HG02943 (cell line): ENCODE measurements at regions not wholly inside any gene's neighbourhood (a gene's known extent, or its start where the extent isn't known, plus 50 kb on each side); places are given as distances from the start of the nearest gene placed in this dataset.
"Not testable (repeated sequence)": the region's sequence is repeated elsewhere in the genome, so short reads cannot be mapped to it uniquely, and the experiment has no call there.

Experiments used
- ATAC-seq: cut with Tn5 transposase; IDR thresholded peaks from one replicate; pipeline ENCODE4 v1.9.1; 2021; ENCODE audit warnings: mild to moderate bottlenecking, low read depth, moderate library complexity; ENCODE audit not compliant: unreplicated experiment

DNA sequence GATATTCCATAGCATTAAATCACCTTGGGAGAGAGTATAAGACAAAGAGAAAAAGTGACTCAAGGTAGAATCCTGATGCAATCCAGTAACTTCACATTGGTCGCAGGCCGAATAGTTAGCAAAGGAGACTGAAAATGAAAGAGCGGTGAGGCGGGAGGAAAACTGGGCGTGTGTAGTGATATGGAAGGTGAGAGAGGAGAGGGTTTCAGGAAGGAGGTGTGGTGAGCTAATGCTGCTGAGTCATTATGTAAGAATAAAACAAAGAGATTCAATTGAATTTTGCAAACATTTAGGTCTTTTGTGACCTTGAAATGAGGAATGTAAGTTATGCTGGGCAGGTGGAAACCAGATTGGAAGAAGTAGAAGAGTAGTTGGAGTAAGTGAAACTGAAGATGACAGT, 235.3 kb downstream of the C3orf38 start:
- no peak for ATAC-seq

GRCh38 chr3:88398581-88398980, 248.8 kb downstream of the C3orf38 start:
- no peak for ATAC-seq

DNA sequence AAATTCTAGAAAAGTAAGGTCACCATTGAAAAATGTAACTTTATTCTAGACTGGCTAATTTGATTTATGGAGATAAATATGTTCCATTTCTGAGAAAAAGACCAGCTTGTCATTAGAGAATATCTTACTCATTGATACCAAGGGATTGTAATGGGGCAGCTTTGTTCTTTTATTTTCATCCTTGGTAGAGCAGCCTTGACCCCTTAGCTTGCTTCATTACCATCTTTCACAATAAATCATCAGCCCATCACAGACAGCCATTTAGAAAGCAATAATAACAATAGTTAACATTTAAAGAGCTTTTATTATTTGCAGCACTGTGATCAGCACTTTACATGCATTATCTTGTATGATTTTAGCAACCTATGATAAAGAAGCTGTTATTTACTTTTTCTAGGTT, 253.6 kb downstream of the C3orf38 start:
- ATAC-seq, result no peak

- ATAC-seq, result no peak
These were observed 258.3 kb downstream of the C3orf38 start for GRCh38 chr3:88408097-88408496.

- no peak for ATAC-seq
These were observed 259.2 kb downstream of the C3orf38 start for GRCh38 chr3:88408935-88409334.

DNA sequence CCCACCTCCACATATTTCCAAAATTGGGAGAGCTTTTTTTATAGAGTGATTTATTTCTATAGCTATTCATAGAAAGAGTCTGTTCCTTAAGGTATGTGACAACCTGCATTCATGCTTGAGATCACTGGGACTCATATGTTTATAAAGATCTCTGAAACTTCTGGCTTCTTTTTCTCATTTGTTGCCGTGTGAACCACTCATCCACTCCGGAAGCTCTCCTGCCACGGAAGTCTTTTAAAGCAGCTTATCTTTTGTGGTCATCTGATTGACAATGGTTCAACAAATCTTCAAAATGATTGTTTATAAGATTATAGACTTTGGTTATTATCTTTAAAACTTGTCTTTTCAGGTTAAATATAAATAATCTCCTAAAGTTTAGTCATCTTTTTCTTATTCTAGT, 260.5 kb downstream of the C3orf38 start:
- ATAC-seq, result no peak

DNA sequence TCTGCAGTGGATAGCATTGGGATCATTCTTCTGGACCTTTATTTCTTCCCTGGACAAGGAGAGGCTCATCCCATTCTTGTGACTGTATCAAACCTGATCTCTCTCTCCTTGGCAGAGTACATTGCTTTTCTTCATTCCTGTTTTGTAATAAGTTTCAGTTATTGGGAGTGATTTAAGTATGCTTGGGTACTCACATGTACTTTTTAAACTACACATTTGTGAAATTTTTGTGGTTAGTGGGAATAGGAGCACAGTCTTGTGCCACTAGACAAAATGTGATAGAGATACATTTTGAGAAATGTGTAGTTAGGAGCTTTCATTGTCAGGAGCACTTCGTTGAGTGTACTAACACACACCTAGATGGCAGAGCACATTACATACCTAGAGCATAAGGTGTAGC, 262.6 kb downstream of the C3orf38 start:
- no peak for ATAC-seq

DNA sequence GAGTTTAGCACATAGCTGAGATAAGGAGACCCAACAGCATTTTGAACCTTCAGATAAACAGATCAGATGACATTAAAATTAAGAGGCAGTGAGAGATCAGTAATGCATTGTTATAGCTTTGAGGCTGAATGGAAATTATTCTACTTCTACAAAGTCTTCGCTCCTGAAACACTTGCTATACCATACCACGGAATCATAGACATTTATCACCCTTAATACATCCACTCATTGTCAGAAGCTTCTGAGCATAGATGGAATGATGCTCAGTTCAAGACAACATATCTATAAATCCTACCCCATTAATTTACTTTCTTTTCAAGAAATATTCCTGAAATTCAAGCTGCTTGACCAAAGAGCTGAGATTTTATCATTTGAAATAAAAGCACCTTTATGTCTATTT, 266.7 kb downstream of the C3orf38 start:
- no peak for ATAC-seq

- ATAC-seq, result no peak
These were observed 268.5 kb downstream of the C3orf38 start for GRCh38 chr3:88418219-88418618.

- ATAC-seq, result peak; percentile 98
These were observed 283.8 kb downstream of the C3orf38 start for GRCh38 chr3:88433568-88433967.

DNA sequence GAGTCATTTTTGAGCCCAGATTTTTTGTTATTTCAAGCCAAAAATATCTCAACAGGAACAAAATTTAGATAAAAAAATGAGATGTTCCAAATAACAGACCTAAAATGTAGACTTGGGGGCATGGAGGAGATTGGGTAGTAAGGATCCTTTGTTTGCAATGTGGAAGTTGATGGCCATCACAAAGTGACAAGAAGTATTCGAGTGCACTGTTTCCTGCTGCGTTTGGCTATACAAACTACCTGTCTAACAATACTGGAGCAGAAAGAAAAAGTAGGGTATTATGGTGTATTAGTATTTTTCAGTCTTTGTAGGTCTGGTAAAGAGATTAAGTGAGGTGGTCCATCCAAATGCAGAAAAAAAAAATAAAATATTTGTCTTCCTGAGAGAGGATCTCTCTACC, 284.2 kb downstream of the C3orf38 start:
- no peak for ATAC-seq

GRCh38 chr3:88440701-88441100, 290.9 kb downstream of the C3orf38 start:
- ATAC-seq, result no peak

DNA sequence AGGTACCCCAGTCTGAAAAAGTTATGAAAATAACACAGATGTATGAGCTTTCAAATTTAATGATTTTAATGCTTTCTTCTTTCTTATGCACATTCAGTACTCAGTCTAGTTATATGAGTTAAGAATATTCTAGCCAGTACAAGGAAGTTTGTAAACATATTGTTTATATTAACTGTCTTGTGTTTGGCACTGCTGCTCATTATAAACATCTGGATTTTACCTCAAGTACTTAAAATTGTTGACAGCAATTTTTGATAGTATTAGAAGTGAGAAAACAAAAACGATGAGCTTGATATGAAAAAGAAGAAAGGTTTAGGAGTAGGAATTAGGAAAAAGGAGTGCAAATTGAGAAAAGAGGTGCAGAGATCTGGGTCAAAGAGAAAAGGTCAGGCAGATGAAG, 293.3 kb downstream of the C3orf38 start:
- no peak for ATAC-seq

- ATAC-seq, result no peak
These were observed 294.5 kb downstream of the C3orf38 start for GRCh38 chr3:88444251-88444650.

DNA sequence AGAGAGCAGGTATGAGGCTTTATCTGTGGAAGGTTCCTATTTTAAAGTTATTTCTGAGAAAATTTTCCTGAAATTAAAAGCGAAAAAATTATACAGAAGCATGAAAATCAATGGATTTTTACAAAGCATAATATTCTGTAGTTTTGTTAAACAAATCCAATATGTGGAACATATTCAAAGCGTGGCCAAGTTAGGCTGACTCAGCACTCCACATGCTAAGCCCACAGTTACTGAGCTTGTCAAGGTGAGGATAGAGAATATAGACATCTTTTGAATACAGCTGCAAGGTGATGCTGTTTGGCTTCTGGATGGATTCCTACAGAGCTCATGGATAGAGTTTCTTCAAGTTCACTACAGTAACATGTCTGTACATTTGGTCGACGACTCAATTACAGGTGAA, 302.5 kb downstream of the C3orf38 start:
- ATAC-seq, result no peak

DNA sequence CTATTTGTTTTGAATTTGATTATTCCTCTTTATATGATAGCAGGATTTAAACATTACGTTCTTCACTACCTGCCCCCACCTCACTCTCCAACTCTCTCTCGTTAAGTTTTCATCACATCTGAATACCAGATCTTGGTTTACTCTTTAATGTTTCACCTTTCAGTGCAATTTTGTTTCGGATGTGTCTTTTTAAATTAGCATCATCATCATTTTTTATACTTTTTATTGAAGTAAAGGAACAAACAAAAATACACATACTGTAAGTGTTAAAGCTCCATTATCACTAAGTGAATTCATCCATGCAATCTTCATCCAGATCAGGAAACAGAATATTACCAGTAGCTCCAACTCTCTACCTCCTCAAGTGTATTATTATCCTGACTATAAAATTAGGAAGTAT, 310.6 kb downstream of the C3orf38 start:
- ATAC-seq, result no peak

DNA sequence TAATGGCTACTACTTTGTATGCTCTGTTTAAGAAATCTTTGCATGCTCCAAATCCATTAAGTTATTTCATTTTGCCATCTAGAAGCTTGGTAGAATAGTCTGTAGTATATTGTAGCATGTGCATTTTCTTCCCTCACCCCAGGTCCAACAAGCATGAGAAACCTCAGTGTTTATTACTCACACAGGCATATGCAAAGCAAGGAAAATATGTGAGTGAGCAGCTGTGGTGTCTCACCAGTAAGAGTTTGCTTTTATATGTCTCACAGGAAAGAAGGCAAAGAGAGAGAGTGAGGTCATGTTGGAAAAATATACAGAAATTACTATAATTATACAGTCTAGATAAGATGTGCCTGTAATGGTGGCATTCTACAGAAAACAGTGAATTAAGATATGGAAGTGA, 312.5 kb downstream of the C3orf38 start:
- no peak for ATAC-seq

- no peak for ATAC-seq
These were observed 317.4 kb downstream of the C3orf38 start for GRCh38 chr3:88467191-88467590.

DNA sequence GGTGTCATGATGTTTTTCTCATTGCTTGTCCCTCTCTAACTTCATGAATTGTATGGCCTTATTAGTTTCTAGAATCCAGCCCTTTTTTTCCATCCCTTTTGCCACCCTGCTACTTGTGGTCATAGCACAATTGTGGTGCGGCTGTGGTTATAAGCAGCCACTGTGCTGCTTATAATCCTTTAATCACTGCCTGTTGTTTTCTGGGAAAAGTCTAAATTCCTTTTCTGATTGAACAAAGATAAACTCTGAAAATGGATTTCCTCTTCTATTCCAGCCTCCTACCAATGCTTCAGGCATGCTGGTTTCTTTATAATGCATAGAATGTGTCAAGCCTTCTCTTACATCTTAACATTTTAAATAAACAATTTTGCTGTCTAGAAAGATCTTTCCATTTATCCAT, 319.5 kb downstream of the C3orf38 start:
- ATAC-seq, result no peak

GRCh38 chr3:88478460-88478859, 328.7 kb downstream of the C3orf38 start:
- ATAC-seq, result no peak

DNA sequence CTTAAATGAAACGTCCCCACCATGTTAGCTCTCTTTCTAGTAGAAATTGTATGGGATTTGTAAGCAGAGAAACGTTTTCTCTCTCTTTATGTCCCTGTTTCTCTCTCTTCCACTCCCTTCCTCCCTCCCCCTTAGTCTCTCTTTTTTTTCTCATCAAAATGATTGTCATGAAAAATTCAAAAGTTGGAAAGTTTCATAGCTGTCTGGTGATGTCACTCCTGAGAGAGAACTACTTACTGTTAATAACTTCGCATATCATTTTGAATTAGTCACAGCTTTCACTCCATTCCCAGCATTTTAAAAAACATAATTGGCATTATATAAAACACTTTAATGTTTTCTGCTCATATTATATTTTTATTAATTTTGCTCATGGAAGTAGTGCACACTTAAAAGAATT, 331.1 kb downstream of the C3orf38 start:
- ATAC-seq, result no peak

DNA sequence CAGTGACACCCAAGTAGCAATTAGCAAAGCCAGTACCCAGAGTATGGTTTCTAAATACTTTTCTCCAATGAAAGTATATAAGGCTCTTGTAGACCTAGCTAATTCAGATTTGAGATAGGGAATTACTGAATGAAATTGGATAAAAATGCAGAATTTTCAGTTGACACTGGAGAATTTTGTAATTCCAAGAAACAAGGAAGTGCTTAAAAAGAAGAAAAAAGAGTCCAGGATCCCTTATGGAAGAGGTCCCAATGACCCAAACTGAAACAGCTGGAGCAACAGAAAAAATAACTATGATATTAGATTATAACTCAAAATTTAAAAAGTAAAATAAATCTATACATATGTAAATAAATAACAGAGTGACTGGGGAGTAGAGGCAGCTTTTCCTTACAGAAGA, 335.2 kb downstream of the C3orf38 start:
- no peak for ATAC-seq

GRCh38 chr3:88508818-88509217, 359.1 kb downstream of the C3orf38 start:
- ATAC-seq, result not testable (repeated sequence)

DNA sequence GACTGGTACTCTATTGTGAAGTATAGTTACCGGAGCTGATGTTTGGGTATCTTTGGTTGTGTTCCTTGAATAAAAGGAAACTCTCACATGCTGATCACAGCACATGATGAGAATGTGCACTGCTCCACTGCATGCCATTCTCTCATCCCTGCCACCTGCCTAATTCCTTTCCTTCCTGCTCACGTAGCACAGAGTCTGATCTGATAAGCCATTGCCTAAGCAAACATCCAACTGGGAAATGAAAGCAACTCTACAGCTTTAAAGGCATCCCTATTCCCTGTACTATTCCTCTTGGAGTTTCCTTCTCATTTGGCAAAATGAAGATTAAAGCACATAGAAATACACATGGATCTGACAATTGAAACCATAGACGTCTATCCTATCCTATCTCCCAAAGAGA, 359.8 kb downstream of the C3orf38 start:
- ATAC-seq, result no peak
